GM20000 (cell line): ENCODE measurements at regions not wholly inside any gene's neighbourhood (a gene's known extent, or its start where the extent isn't known, plus 50 kb on each side); places are given as distances from the start of the nearest gene placed in this dataset.

ENCODE experiments used
- DNase-seq: peaks from one replicate; pipeline ENCODE4 v3.0.0; 2012; ENCODE audit warnings: low spot score
- CTCF ChIP-seq: IDR thresholded peaks from 2 replicates; pipeline ENCODE4 v1.5.1; 2012; ENCODE audit warnings: mild to moderate bottlenecking, control low read depth; ENCODE audit errors: extremely low read depth, missing control alignments

- no peak for DNase-seq
These were observed 115.4 kb upstream of the TIAM1 start for GRCh38 chr21:31459457-31459856.

GRCh38 chr21:31457675-31458074, 113.6 kb upstream of the TIAM1 start:
- no peak for TF ChIP-seq CTCF
- DNase-seq = no peak

More at GRCh38 chr21:31459457-31459856, 115.4 kb upstream of the TIAM1 start:
- TF ChIP-seq CTCF = no peak

GRCh38 chr21:31456201-31456600, 112.1 kb upstream of the TIAM1 start:
- DNase-seq = no peak
- no peak for TF ChIP-seq CTCF

GRCh38 chr21:31455506-31455905, 111.4 kb upstream of the TIAM1 start:
- TF ChIP-seq CTCF = no peak
- DNase-seq = no peak

GRCh38 chr21:31450980-31451379, 106.9 kb upstream of the TIAM1 start:
- TF ChIP-seq CTCF = no peak
- no peak for DNase-seq

- DNase-seq = no peak
These were observed 106.0 kb upstream of the TIAM1 start for GRCh38 chr21:31449921-31450535.

GRCh38 chr21:31448496-31448895, 104.4 kb upstream of the TIAM1 start:
- TF ChIP-seq CTCF = no peak
- DNase-seq = no peak

More at GRCh38 chr21:31449921-31450535, 106.0 kb upstream of the TIAM1 start:
- TF ChIP-seq CTCF = no peak
